Stimulated activated naive CD4-positive, alpha-beta T cell (primary cell): ENCODE measurements at regions not wholly inside any gene's neighbourhood (a gene's known extent, or its start where the extent isn't known, plus 50 kb on each side); places are given as distances from the start of the nearest gene placed in this dataset.

ENCODE experiments used
- DNase-seq, 6 experiments: peaks; one replicate each; lab custom pipeline; 2025; lab: John Stamatoyannopoulos, UW

GRCh38 chr6:99868074-99868702 lies 125.8 kb downstream of the MCHR2 start:
- peak in 5 of 6 experiments; percentile 5 to 66 (median 45) for DNase-seq
